Suppressor macrophage (primary cell): ENCODE measurements at regions not wholly inside any gene's neighbourhood (a gene's known extent, or its start where the extent isn't known, plus 50 kb on each side); places are given as distances from the start of the nearest gene placed in this dataset.
"Not testable (repeated sequence)": the region's sequence is repeated elsewhere in the genome, so short reads cannot be mapped to it uniquely, and the experiment has no call there.

Experiments used
- DNase-seq, 4 experiments: peaks; one replicate each; pipeline ENCODE4 v3.0.0-alpha.2; 2020 to 2022

DNA sequence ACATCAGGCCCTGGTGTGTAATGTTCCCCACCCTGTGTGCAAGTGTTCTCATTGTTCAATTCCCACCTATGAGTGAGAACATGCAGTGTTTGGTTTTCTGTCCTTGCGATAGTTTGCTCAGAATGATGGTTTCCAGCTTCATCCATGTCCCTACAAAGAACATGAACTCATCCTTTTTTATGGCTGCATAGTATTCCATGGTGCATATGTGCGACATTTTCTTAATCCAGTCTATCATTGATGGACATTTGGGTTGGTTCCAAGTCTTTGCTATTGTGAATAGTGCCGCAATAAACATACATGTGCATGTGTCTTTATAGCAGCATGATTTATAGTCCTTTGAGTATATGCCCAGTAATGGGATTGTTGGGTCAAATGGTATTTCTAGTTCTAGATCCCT, 60.5 kb upstream of the PSME4 start:
- not testable (repeated sequence) for DNase-seq

DNA sequence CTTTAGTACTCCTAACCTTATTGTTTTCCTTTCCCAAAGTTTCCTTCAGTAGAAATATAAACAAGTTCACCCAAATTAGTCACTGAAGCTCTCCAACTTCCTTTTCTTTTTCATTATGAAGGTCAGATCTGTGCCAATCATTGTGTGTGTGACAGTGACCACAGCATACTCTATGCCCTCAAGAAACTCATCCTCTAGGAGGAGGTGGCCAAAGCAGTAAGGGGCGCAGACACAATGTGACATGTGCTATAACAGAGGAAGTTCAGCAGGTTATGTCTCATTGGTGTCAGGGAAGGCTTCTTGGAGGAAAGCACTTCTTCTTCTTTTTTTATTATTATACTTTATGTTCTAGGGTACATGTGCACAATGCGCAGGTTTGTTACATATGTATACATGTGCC, 60.0 kb upstream of the PSME4 start:
- peak; percentile 51 to 84 (median 58) for DNase-seq

DNA sequence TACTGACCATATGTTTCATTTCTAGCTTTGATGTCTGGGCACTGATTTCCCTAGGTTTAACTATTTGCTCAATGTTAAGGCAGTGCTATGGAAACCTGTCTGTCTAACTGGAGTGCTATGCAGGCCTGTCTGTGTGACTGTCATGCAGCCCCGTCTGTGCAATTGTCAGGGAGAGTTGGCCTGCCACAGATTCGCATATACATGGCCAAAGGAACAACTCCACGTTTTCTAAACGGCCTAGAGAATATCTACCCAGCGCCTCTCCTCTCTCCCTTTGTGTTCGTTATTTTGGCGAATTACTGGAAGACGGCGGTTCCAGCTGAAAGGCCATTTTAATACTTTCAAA, 59.6 kb upstream of the PSME4 start:
- DNase-seq, result no peak

DNA sequence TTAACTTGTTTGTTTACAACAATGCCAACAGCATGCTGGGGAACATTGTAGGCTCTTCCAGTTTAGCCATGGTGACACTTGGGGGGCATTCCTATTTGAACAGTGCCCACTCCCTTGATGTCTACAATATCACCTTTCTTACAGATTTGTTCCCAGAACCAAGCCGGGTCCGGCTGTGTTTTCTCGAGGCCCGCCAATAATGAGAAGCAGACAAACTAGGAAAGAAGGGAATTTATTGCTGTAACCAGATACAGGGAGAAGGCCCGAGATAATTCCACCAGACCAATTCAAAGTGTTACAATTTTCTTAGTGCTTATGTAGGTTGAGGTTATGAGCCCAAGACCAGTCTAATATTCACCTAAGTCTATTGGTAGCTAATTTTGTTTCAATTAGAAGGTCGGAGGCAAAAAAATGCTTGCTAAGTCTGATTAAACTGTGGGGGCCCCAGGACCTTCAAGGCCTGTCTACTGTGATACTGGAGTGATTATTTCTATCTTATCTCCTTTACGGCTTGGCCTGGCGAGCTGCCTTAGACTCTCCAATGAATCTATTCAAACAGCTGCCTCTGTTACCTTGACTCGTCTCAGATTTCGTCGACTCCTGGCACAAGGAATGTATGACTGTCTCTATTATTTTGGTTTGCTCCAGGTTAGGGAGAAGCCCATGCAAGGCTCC, 59.1 kb upstream of the PSME4 start:
- DNase-seq, result no peak

DNA sequence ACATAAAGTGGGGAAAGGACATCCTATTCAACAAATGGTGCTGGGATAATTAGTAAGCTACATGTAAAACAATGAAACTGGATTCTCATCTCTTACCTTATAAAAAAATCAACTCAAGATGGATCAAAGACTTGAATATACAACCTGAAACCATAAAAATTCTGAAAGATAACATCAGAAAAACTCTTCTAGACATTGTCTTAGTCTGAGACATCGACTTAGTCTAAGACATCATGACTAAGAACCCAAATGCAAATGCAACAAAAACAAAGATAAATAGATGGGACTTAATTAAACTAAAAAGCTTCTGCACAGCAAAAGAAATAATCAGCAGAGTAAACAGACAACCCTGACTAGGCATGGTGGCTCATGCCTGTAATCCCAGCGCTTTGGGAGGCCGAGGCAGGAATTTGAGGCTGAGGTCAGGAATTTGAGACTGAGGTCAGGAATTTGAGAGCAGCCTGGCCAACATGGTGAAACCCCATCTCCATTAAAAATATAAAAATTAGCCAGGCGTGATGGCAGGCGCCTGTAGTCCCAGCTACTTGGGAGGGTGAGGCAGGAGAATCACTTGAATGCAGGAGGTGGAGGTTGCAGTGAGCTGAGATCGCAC, 54.8 kb upstream of the PSME4 start:
- not testable (repeated sequence) for DNase-seq

DNA sequence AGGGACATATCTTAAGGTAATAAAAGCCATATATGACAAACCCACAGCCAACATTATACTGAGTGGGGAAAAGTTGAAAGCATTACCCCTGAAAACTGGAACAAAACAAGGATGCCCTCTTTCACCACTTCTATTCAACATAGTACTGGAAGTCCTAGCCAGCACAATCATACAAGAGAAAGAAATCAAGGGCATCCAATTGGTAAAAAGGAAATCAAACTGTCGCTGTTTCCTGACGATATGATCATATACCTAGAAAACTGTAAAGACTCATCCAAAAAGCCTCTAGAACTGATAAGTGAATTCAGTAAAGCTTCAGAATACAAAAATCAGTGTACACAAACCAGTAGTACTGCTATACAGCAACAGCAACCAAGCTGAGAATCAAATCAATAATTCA, 53.8 kb upstream of the PSME4 start:
- DNase-seq, result no peak

DNA sequence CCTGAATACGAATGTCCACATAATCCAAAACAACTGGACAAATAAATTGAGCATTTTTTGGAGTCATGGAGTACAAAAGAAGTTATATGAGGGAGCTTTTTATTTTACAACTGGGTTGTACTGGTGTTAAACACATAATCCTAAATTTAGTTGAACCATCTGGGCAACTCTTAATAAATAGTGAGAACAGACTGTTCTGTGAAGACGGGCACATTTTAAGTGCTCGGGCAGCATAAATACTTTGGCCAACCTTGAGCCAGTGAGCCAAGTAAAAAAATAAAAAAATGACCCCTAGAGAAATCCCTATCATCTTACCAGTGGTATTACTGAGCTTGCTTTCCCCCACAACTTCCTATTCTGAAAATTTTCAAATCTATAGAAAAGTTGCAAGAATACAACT, 50.9 kb upstream of the PSME4 start:
- DNase-seq, result no peak

DNA sequence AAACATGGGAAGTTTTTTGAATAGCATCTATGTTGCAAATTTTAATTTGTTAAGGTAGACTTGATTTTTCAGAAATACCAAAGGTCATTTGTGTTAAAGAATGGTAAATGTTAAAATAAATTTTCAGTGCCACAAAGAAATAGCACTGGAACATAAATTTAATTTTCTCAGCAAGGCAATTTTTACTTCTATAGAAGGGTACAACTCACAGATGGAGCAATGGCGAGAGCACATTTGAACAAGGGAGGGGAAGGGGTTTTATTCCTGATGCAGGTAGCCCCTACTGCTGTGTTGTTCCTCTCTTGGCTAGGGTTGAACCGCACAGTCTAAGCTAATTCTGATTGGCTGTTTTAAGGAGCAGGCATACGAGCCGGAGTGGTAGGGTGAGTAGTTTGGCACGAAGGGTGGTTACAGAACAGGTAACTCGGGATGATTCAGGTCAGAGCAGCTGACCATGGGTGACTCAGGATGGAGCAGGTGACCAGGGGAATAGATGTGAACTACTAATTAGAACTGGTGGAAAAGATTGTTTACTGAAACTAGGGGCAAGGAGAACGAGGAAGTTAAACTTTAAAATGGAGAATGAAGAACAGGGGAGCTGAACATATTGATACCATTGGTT, 50.1 kb upstream of the PSME4 start:
- DNase-seq, result no peak
